ENCODE measurements at regions not wholly inside any gene's neighbourhood (a gene's known extent, or its start where the extent isn't known, plus 50 kb on each side); places are given as distances from the start of the nearest gene placed in this dataset.

GRCh38 chr18:55981712-55982475 is 393.9 kb upstream of the TCF4 start:
- Histone ChIP-seq H3K36me3 (no peaks in the 10 kb centered on the region), H3K27me3 (no peaks in the 10 kb centered on the region), H3K4me1 (no peaks in the 10 kb centered on the region), H3K4me3 (peak overlapping the region in 1 of 4 donors; percentile 11), H3K9me3 (no peaks in the 10 kb centered on the region), H3K27ac (peak overlapping the region in 2 of 4 donors; percentile 55 to 70)
- in situ Hi-C loops (cut with MboI; ENCODE audit: low sequenced_read_pairs in 4 of 4) = no loop called here
- TF ChIP-seq CTCF (IDR thresholded peaks at IDR 0.05 in 4 of 5, conservative IDR thresholded peaks at IDR 0.05 in 1 of 5) (no peak), POLR2A (IDR thresholded peaks at IDR 0.05) (no peak)
- DNase-seq = no peak
- intact Hi-C loops (cut with DNase I; ENCODE audit: low total_unique reads) = loop anchor here (10.0 kb wide), 1 partner anchor 197 kb away; no protein-coding TSS in a partner anchor
- no peak for ATAC-seq

- in situ Hi-C loops (cut with MboI; ENCODE audit: low sequenced_read_pairs in 4 of 4) = no loop called here
These were observed 386.5 kb upstream of the TCF4 start for GRCh38 chr18:55974521-55974920.

GRCh38 chr18:55968550-55968949 is 380.6 kb upstream of the TCF4 start:
- no peak for ATAC-seq
- in situ Hi-C loops (cut with MboI; ENCODE audit: low sequenced_read_pairs in 4 of 4) = no loop called here
- Histone ChIP-seq H3K27ac (no peak overlapping the region), H3K4me1 (no peaks in the 10 kb centered on the region), H3K27me3 (no peaks in the 10 kb centered on the region), H3K4me3 (no peak overlapping the region), H3K9me3 (no peaks in the 10 kb centered on the region), H3K36me3 (no peaks in the 10 kb centered on the region)
- no peak for DNase-seq
- intact Hi-C loops (cut with DNase I; ENCODE audit: low total_unique reads) = no loop called here
- TF ChIP-seq POLR2A (IDR thresholded peaks at IDR 0.05) (no peak), CTCF (IDR thresholded peaks at IDR 0.05 in 4 of 5, conservative IDR thresholded peaks at IDR 0.05 in 1 of 5) (no peak)

More at GRCh38 chr18:55974521-55974920, 386.5 kb upstream of the TCF4 start:
- no peaks in the 10 kb centered on the region for H3K4me1 ChIP-seq
- H3K27me3 ChIP-seq = no peaks in the 10 kb centered on the region
- TF ChIP-seq CTCF (IDR thresholded peaks at IDR 0.05 in 4 of 5, conservative IDR thresholded peaks at IDR 0.05 in 1 of 5) (no peak), POLR2A (IDR thresholded peaks at IDR 0.05) (no peak)
- H3K36me3 ChIP-seq = no peaks in the 10 kb centered on the region
- intact Hi-C loops (cut with DNase I; ENCODE audit: low total_unique reads) = no loop called here
- DNase-seq = no peak
- no peaks in the 10 kb centered on the region for H3K9me3 ChIP-seq
- H3K4me3 ChIP-seq = no peak overlapping the region
- no peak for ATAC-seq
- H3K27ac ChIP-seq = no peak overlapping the region

- Histone ChIP-seq H3K36me3 (no peaks in the 10 kb centered on the region), H3K27me3 (no peaks in the 10 kb centered on the region), H3K4me1 (no peaks in the 10 kb centered on the region), H3K4me3 (no peak overlapping the region), H3K27ac (no peak overlapping the region), H3K9me3 (no peaks in the 10 kb centered on the region)
- ATAC-seq (no peak), DNase-seq (no peak)
- intact Hi-C loops (cut with DNase I; ENCODE audit: low total_unique reads) = no loop called here
- TF ChIP-seq CTCF (IDR thresholded peaks at IDR 0.05 in 4 of 5, conservative IDR thresholded peaks at IDR 0.05 in 1 of 5) (no peak), POLR2A (IDR thresholded peaks at IDR 0.05) (no peak)
- in situ Hi-C loops (cut with MboI; ENCODE audit: low sequenced_read_pairs in 4 of 4) = no loop called here
These were observed 379.0 kb upstream of the TCF4 start for GRCh38 chr18:55967019-55967418.

Data from gastrocnemius medialis (tissue), 4 donors.